Neural cell (in vitro differentiated cells): ENCODE measurements at regions not wholly inside any gene's neighbourhood (a gene's known extent, or its start where the extent isn't known, plus 50 kb on each side); places are given as distances from the start of the nearest gene placed in this dataset.

Experiments
- CTCF ChIP-seq: fragments of 450-650 bp; IDR thresholded peaks from 2 replicates; pipeline ENCODE4 v1.5.1; 2014; ENCODE audit warnings: antibody characterized with exemption, mild to moderate bottlenecking, moderate library complexity; ENCODE audit not compliant: poor library complexity, severe bottlenecking
- EZH2 ChIP-seq: fragments of 200-600, 300-800 bp; shearing (Covaris generic), sonication (generic); IDR thresholded peaks from 2 replicates; pipeline ENCODE4 v1.6.1; 2014; ENCODE audit warnings: antibody characterized with exemption, low read length, borderline replicate concordance, mild to moderate bottlenecking; ENCODE audit not compliant: insufficient read depth, poor library complexity, severe bottlenecking
- MXI1 ChIP-seq: fragments of 450-650 bp; conservative IDR thresholded peaks from 2 replicates; pipeline ENCODE4 v1.6.1; 2014; ENCODE audit warnings: antibody characterized with exemption, mild to moderate bottlenecking; ENCODE audit not compliant: poor library complexity, severe bottlenecking
- POLR2AphosphoS5 ChIP-seq: IDR thresholded peaks from 2 replicates; pipeline ENCODE4 v1.6.1; 2012
- RAD21 ChIP-seq: fragments of 450-650 bp; conservative IDR thresholded peaks from 2 replicates; pipeline ENCODE4 v1.6.1; 2014; ENCODE audit warnings: antibody characterized with exemption, mild to moderate bottlenecking, moderate library complexity
- REST ChIP-seq: IDR thresholded peaks from 2 replicates; pipeline ENCODE4 v1.6.1; 2012; ENCODE audit warnings: borderline replicate concordance
- TAF1 ChIP-seq: IDR thresholded peaks from 2 replicates; pipeline ENCODE4 v1.6.1; 2012; ENCODE audit warnings: low read depth

DNA sequence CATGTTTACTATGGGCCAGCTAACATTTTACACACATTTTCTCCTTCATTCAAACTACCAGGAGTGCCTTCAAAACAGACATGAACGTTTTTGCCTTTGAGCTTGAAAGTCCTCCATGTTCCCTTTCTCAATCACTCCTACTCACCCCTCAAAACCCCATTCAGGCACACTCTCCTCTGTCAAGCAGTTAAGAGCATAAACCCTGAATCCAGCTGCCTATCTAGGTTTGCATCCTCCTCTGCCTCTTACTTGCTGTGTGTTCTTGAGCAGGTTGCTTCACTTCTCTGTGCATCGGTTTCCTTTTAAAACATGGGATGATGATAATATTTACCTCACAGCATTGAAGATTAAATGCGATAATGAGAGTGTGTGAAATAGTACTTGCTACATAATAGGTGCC, 215.3 kb downstream of the HAPSTR1 start:
- TF ChIP-seq CTCF (no peak), EZH2 (no peak), REST (no peak), RAD21 (no peak), TAF1 (no peak), MXI1 (no peak), POLR2AphosphoS5 (no peak)
